ENCODE measurements at regions not wholly inside any gene's neighbourhood (a gene's known extent, or its start where the extent isn't known, plus 50 kb on each side); places are given as distances from the start of the nearest gene placed in this dataset.

GRCh38 chr14:85441909-85442643, 87.9 kb upstream of the FLRT2 start:
- POLR2A ChIA-PET: no interaction called here
- H4K20me1 ChIP-seq (replicated peaks; ENCODE audit: control insufficient read depth, extremely low read depth, insufficient read depth, low read length): no peaks in the 10 kb centered on the region
- no TSS peak for BruUV-seq (replicated peaks)
- no peak for DNase-seq (ENCODE audit: low read depth, low spot score)
- H3K79me2 ChIP-seq (ENCODE audit: control insufficient read depth, insufficient read depth, low read length): no peaks in the 10 kb centered on the region
- H3K36me3 ChIP-seq (ENCODE audit: control insufficient read depth in 2 of 2, extremely low read depth in 1 of 2, insufficient read depth in 2 of 2, low read length in 2 of 2): no peaks in the 10 kb centered on the region
- intact Hi-C loops (cut with micrococcal nuclease): no loop called here
- H3K27me3 ChIP-seq (ENCODE audit: control insufficient read depth in 2 of 2, insufficient read depth in 2 of 2, low read length in 2 of 2): no peaks in the 10 kb centered on the region
- H3K4me3 ChIP-seq (replicated peaks in 1 of 3; ENCODE audit: insufficient read depth in 1 of 3, low read depth in 1 of 3, low read length in 3 of 3): no peak overlapping the region
- peaks cover 3% of the 10 kb centered on the region for H3K4me1 ChIP-seq (ENCODE audit: control insufficient read depth, extremely low read depth, insufficient read depth, low read length)
- no peak overlapping the region for H3K9ac ChIP-seq (replicated peaks; ENCODE audit: extremely low read depth, insufficient read depth, low read length)
- H2AFZ ChIP-seq (ENCODE audit: low read depth, low read length): no peak overlapping the region
- FAIRE-seq: no peak
- CTCF ChIA-PET: interaction anchor here (0.9 kb wide), 1 partner anchor 9 kb away, joined by 4 read pairs; no protein-coding TSS in a partner anchor
- no peak overlapping the region for H3K27ac ChIP-seq (ENCODE audit: insufficient read depth, low read depth, low read length)
- dilution Hi-C loops (cut with MboI; ENCODE audit: extremely low pct_ligation_motif_present, low sequenced_read_pairs): no loop called here
- H3K9me1 ChIP-seq (replicated peaks; ENCODE audit: control insufficient read depth, extremely low read depth, insufficient read depth, low read length): no peaks in the 10 kb centered on the region
- no peak overlapping the region for H3K4me2 ChIP-seq (ENCODE audit: insufficient read depth, low read length)
- H3K9me3 ChIP-seq (replicated peaks; ENCODE audit: control insufficient read depth, insufficient read depth, low read length): no peaks in the 10 kb centered on the region
- TF ChIP-seq CTCF (IDR thresholded peaks at IDR 0.05; ENCODE audit: extremely low read depth in 1 of 2, insufficient read depth in 1 of 2, low read depth in 1 of 2, low read length in 2 of 2): no peak
- TF ChIP-seq POLR2A (IDR thresholded peaks at IDR 0.05; ENCODE audit: low read depth, low read length): no peak
- TF ChIP-seq EZH2 (IDR thresholded peaks at IDR 0.05; ENCODE audit: borderline replicate concordance, low read depth, low read length, severe bottlenecking): no peak
- no peak for TF ChIP-seq MYC (IDR thresholded peaks at IDR 0.05; ENCODE audit: low read depth, low read length)
- TF ChIP-seq GATA2 (IDR thresholded peaks at IDR 0.05; ENCODE audit: insufficient read depth, insufficient read length, low read depth, low read length): no peak
- no peak for TF ChIP-seq MAX (IDR thresholded peaks at IDR 0.05; ENCODE audit: insufficient read depth, insufficient read length)
- no peak for TF ChIP-seq JUN (IDR thresholded peaks at IDR 0.05; ENCODE audit: borderline replicate concordance, insufficient read depth, insufficient read length, low read depth)
- no peak for TF ChIP-seq POLR2AphosphoS5 (IDR thresholded peaks at IDR 0.05; ENCODE audit: insufficient read depth, low read depth, low read length)
- no peak for TF ChIP-seq FOS (IDR thresholded peaks at IDR 0.05; ENCODE audit: borderline replicate concordance, insufficient read depth, low read length)
